BJ (cell line): ENCODE measurements at regions not wholly inside any gene's neighbourhood (a gene's known extent, or its start where the extent isn't known, plus 50 kb on each side); places are given as distances from the start of the nearest gene placed in this dataset.

Experiments
- CTCF ChIA-PET: fragments of 350-600 bp; formaldehyde crosslinking; extraction: SDS; loops from one replicate; lab custom pipeline; 2021; ENCODE audit warnings: antibody characterized with exemption, inconsistent platforms; lab: Yijun Ruan, JAX
- POLR2A ChIA-PET: fragments of 300-600 bp; sonication (Branson Sonifier 250); formaldehyde crosslinking; extraction: SDS; loops from one replicate; lab custom pipeline; 2021; ENCODE audit warnings: antibody characterized with exemption; lab: Charles Lee
- DNase-seq: peaks from one replicate; pipeline ENCODE4 v3.0.0-alpha.2; 2011; ENCODE audit warnings: low read depth
- H3K27me3 ChIP-seq: 2 replicates; pipeline ENCODE4 v1.6.0; 2011; ENCODE audit warnings: low read length; ENCODE audit not compliant: control insufficient read depth, insufficient read depth
- H3K36me3 ChIP-seq: 2 replicates; pipeline ENCODE4 v1.5.1; 2011; ENCODE audit warnings: low read length; ENCODE audit not compliant: control insufficient read depth, insufficient read depth
- H3K4me3 ChIP-seq: 2 replicates; pipeline ENCODE4 v1.5.1; 2011; ENCODE audit warnings: low read depth, mild to moderate bottlenecking, control low read depth, low read length
- CTCF ChIP-seq: IDR thresholded peaks from 2 replicates; pipeline ENCODE4 v1.5.1; 2011; ENCODE audit warnings: low read depth, mild to moderate bottlenecking, control low read depth, inconsistent platforms, low read length, moderate library complexity; ENCODE audit not compliant: insufficient read depth

GRCh38 chr16:62709794-62710193 lies 673.6 kb upstream of the CDH8 start:
- no peak for DNase-seq
- Histone ChIP-seq H3K27me3 (no peaks in the 10 kb centered on the region), H3K36me3 (no peaks in the 10 kb centered on the region), H3K4me3 (no peak overlapping the region)
- POLR2A ChIA-PET, result no interaction called here
- TF ChIP-seq CTCF, result no peak
- CTCF ChIA-PET, result no interaction called here

- Histone ChIP-seq H3K27me3 (no peaks in the 10 kb centered on the region), H3K4me3 (no peak overlapping the region), H3K36me3 (no peaks in the 10 kb centered on the region)
- no peak for DNase-seq
- ChIA-PET CTCF (no interaction called here), POLR2A (no interaction called here)
- TF ChIP-seq CTCF, result no peak
Measured at GRCh38 chr16:62701426-62701825, 665.2 kb upstream of the CDH8 start.

GRCh38 chr16:62700426-62701294 lies 664.4 kb upstream of the CDH8 start:
- no peak for DNase-seq
- no peaks in the 10 kb centered on the region for H3K27me3 ChIP-seq
- no peak overlapping the region for H3K4me3 ChIP-seq
- no peaks in the 10 kb centered on the region for H3K36me3 ChIP-seq
- ChIA-PET POLR2A (no interaction called here), CTCF (interaction anchor here (0.6 to 0.7 kb wide), 2 partner anchors 23 to 1107 kb away, joined by 3 read pairs; no protein-coding TSS in a partner anchor)
- no peak for TF ChIP-seq CTCF

- TF ChIP-seq CTCF, result no peak
- POLR2A ChIA-PET, result no interaction called here
- H3K4me3 ChIP-seq, result no peak overlapping the region
- H3K27me3 ChIP-seq, result no peaks in the 10 kb centered on the region
- CTCF ChIA-PET, result no interaction called here
- no peaks in the 10 kb centered on the region for H3K36me3 ChIP-seq
- DNase-seq, result no peak
Measured at GRCh38 chr16:62692685-62693084, 656.4 kb upstream of the CDH8 start.

GRCh38 chr16:62681819-62682218 lies 645.6 kb upstream of the CDH8 start:
- no peak for DNase-seq
- no peak for TF ChIP-seq CTCF
- no peaks in the 10 kb centered on the region for H3K36me3 ChIP-seq
- H3K27me3 ChIP-seq, result no peaks in the 10 kb centered on the region
- POLR2A ChIA-PET, result no interaction called here
- CTCF ChIA-PET, result no interaction called here
- no peak overlapping the region for H3K4me3 ChIP-seq
